WERI-Rb-1 (cell line): ENCODE measurements at regions not wholly inside any gene's neighbourhood (a gene's known extent, or its start where the extent isn't known, plus 50 kb on each side); places are given as distances from the start of the nearest gene placed in this dataset.

Experiments used
- DNase-seq: peaks from one replicate; pipeline ENCODE4 v3.0.0-alpha.2; 2020
- H3K27ac ChIP-seq: fragments of 250-450 bp; sonication (Bioruptor Pico); 2 replicates; pipeline ENCODE4 v1.5.1; 2020; ENCODE audit warnings: mild to moderate bottlenecking, moderate library complexity
- H3K27me3 ChIP-seq: fragments of 250-450 bp; sonication (Bioruptor Pico); 2 replicates; pipeline ENCODE4 v1.5.1; 2021; ENCODE audit warnings: mild to moderate bottlenecking, low read depth, moderate library complexity; ENCODE audit not compliant: insufficient read depth, severe bottlenecking
- H3K36me3 ChIP-seq: fragments of 250-450 bp; sonication (Bioruptor Pico); 2 replicates; pipeline ENCODE4 v1.5.1; 2020; ENCODE audit warnings: mild to moderate bottlenecking, moderate library complexity
- H3K4me3 ChIP-seq: 2 replicates; pipeline ENCODE4 v1.5.1; 2011; ENCODE audit warnings: low read depth, mild to moderate bottlenecking, control low read depth, low read length
- H3K9me3 ChIP-seq: fragments of 250-450 bp; sonication (Bioruptor Pico); 2 replicates; pipeline ENCODE4 v1.5.1; 2021; ENCODE audit warnings: mild to moderate bottlenecking, moderate library complexity; ENCODE audit not compliant: severe bottlenecking
- TF ChIP-seq, protein P1 (sequence below): IDR thresholded peaks from 2 replicates; pipeline ENCODE4 v1.5.1; 2011; ENCODE audit warnings: low read depth, mild to moderate bottlenecking, control low read depth, inconsistent platforms, low read length

- Histone ChIP-seq H3K9me3 (no peaks in the 10 kb centered on the region), H3K27ac (no peak overlapping the region), H3K4me3 (no peak overlapping the region), H3K36me3 (no peaks in the 10 kb centered on the region), H3K27me3 (no peaks in the 10 kb centered on the region)
- no peak for DNase-seq
- TF ChIP-seq, protein P1, sequence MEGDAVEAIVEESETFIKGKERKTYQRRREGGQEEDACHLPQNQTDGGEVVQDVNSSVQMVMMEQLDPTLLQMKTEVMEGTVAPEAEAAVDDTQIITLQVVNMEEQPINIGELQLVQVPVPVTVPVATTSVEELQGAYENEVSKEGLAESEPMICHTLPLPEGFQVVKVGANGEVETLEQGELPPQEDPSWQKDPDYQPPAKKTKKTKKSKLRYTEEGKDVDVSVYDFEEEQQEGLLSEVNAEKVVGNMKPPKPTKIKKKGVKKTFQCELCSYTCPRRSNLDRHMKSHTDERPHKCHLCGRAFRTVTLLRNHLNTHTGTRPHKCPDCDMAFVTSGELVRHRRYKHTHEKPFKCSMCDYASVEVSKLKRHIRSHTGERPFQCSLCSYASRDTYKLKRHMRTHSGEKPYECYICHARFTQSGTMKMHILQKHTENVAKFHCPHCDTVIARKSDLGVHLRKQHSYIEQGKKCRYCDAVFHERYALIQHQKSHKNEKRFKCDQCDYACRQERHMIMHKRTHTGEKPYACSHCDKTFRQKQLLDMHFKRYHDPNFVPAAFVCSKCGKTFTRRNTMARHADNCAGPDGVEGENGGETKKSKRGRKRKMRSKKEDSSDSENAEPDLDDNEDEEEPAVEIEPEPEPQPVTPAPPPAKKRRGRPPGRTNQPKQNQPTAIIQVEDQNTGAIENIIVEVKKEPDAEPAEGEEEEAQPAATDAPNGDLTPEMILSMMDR, result no peak
These were observed 145.7 kb upstream of the PKN2 start for GRCh38 chr1:88538222-88538899.

DNA sequence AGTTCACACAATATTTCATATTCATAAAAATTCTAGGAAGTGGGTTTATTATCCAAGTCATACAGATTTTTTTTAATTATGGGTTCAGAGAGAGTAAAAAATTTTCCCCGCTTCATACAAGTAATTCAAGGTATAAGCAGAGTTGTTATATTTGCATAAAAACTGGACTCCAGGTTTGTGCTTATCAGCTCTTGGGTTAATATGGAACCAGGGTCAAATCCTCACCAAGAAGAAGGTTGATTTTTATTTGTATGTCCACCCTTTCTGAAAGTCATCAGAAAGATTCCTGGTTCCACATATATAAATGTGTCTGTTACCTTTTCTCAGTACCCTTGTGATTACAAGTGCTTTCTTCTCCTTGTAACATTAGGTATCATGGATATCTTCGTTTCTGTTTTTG is 143.8 kb upstream of the PKN2 start:
- Histone ChIP-seq H3K4me3 (no peak overlapping the region), H3K36me3 (no peaks in the 10 kb centered on the region), H3K27me3 (no peaks in the 10 kb centered on the region), H3K27ac (no peak overlapping the region), H3K9me3 (no peaks in the 10 kb centered on the region)
- DNase-seq, result no peak
- TF ChIP-seq, protein P1, result no peak

DNA sequence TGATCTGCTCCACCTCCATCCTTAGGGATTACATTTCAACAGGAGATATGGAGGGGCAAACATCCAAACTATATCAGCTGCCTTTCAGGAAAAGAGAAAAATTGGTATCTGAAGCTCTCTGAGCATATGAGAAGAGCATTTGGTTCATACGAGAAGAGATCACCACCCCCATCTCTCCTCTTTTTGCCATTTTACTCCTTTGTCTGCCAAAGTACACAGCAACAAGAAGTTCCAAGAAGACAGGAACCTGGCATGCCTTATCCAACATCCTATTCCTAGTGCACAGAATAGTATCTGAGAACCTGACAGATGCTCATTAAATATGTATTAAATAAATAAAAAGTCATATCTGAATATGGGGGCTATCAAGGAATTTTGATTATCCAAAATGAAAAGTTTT is 142.5 kb upstream of the PKN2 start:
- Histone ChIP-seq H3K9me3 (no peaks in the 10 kb centered on the region), H3K27ac (no peak overlapping the region), H3K36me3 (no peaks in the 10 kb centered on the region), H3K4me3 (no peak overlapping the region), H3K27me3 (no peaks in the 10 kb centered on the region)
- TF ChIP-seq, protein P1, result no peak
- DNase-seq, result no peak

DNA sequence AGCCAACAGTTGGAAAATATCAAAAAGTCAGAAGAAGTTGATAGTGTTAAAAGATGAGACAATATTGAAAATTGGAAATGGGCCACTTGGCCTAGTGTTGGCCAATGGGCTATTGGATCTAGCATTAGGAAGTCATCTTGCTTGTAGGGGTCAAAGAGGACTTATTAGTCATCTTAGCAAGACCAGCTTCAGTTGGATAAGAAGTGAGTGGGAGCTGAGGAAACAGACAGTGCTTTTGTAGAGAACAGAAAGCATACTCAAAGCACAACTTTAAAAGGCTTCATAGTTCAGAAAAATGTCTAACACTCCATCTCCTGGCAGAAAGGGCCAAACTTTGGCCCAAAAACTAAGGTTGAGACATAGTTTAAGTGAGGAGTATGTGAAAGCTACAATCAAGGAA is 139.9 kb upstream of the PKN2 start:
- Histone ChIP-seq H3K4me3 (no peak overlapping the region), H3K27me3 (no peaks in the 10 kb centered on the region), H3K27ac (no peak overlapping the region), H3K9me3 (no peaks in the 10 kb centered on the region), H3K36me3 (no peaks in the 10 kb centered on the region)
- TF ChIP-seq, protein P1, result no peak
- no peak for DNase-seq

DNA sequence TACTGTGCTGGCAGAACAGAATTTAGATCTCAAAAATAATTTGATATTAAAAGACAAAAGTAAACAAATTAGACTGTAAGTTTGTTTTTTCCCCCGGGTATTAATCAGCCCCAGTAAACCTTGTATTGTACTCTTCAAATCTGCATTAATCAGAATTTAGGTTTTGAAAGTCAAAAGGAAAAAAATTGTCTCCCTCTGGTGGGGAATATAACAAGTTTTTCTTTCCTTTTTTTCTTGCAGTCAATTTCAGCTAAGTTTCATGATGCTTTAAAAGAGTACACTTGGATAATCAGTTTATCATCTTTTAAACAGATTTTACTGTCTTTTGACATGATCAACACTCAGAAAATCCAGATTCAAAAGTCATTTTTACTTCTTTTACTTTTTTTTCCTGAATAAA is 134.5 kb upstream of the PKN2 start:
- Histone ChIP-seq H3K27ac (no peak overlapping the region), H3K9me3 (no peaks in the 10 kb centered on the region), H3K27me3 (no peaks in the 10 kb centered on the region), H3K36me3 (no peaks in the 10 kb centered on the region), H3K4me3 (no peak overlapping the region)
- no peak for DNase-seq
- TF ChIP-seq, protein P1, result 0 out of 2 replicates have a peak, but pooled peaks have one; percentile 3

DNA sequence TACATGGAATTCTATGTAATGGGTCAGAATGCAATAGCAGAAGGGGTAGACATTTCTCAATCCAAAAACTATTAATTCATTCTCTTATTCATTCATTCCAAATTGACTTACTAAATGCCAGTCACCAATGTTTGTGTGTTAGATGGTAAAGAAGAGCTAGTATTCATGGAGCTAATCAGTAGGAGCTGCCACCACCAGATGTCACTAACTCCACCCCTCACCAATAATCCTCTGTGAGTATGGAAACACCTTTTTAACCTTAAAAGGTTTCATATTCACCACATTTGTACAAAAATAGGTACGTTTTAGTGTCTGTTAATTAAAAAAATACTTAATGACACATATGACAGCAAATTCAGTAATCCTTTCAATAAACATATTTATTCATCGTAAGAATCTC is 131.8 kb upstream of the PKN2 start:
- Histone ChIP-seq H3K4me3 (no peak overlapping the region), H3K27ac (no peak overlapping the region), H3K27me3 (no peaks in the 10 kb centered on the region), H3K9me3 (no peaks in the 10 kb centered on the region), H3K36me3 (no peaks in the 10 kb centered on the region)
- TF ChIP-seq, protein P1, result peak; percentile 45
- peak; percentile 26 for DNase-seq
